ENCODE measurements at regions not wholly inside any gene's neighbourhood (a gene's known extent, or its start where the extent isn't known, plus 50 kb on each side); places are given as distances from the start of the nearest gene placed in this dataset.

- TF ChIP-seq POLR2A (IDR thresholded peaks at IDR 0.05) (no peak), CTCF (IDR thresholded peaks at IDR 0.05) (no peak), EP300 (IDR thresholded peaks at IDR 0.05) (no peak), POLR2AphosphoS5 (IDR thresholded peaks at IDR 0.05) (no peak)
Measured at GRCh38 chr9:14424983-14425382, 111.0 kb upstream of the NFIB start.
